SK-N-SH (cell line): ENCODE measurements at regions not wholly inside any gene's neighbourhood (a gene's known extent, or its start where the extent isn't known, plus 50 kb on each side); places are given as distances from the start of the nearest gene placed in this dataset.

Source experiments
- CTCF ChIA-PET: fragments of 300-600, 350-600 bp; formaldehyde crosslinking; extraction: SDS; loops from one replicate; lab custom pipeline; 2021; lab: Yijun Ruan, JAX
- POLR2A ChIA-PET: fragments of 350-600 bp; sonication (Branson Sonifier 250); formaldehyde crosslinking; extraction: SDS; loops from one replicate; lab custom pipeline; 2020; ENCODE audit warnings: antibody characterized with exemption, inconsistent platforms; lab: Yijun Ruan, JAX
- DNase-seq: peaks from one replicate; pipeline ENCODE4 v3.0.0; 2012
- H2AFZ ChIP-seq: fragments of 200-600 bp; sonication (generic); 2 replicates; pipeline ENCODE4 v1.8.1; 2016; ENCODE audit warnings: antibody characterized with exemption, mild to moderate bottlenecking, low read depth
- H3F3A ChIP-seq: fragments of 200-600 bp; sonication (generic); replicated peaks from 2 replicates; pipeline ENCODE3; 2016; ENCODE audit warnings: antibody characterized with exemption, mild to moderate bottlenecking; ENCODE audit not compliant: insufficient read depth
- H3K27ac ChIP-seq, 2 experiments: fragments of 200-500 bp in 1 of 2; fragments of 200-600 bp in 1 of 2; sonication (Bioruptor generic) in 1 of 2; sonication (generic), shearing (Covaris generic) in 1 of 2; 2 replicates each; pipeline versions ENCODE4 v1.5.1 to v1.6.1; 2014 to 2016; ENCODE audit warnings: low read depth in 2 of 2, inconsistent platforms in 1 of 2, low read length in 1 of 2, mild to moderate bottlenecking in 1 of 2, mixed read lengths in 1 of 2
- H3K27me3 ChIP-seq: fragments of 200-600 bp; sonication (generic), shearing (Covaris generic); 2 replicates; pipeline ENCODE4 v1.6.1; 2016; ENCODE audit warnings: mixed run types; ENCODE audit not compliant: insufficient read depth
- H3K36me3 ChIP-seq, 2 experiments: fragments of 200-500 bp in 1 of 2; fragments of 200-600 bp in 1 of 2; sonication (Bioruptor generic) in 1 of 2; sonication (generic) in 1 of 2; replicated peaks in 1 of 2; 2 replicates each; pipeline versions ENCODE3 to v1.5.1; 2014 to 2016; ENCODE audit warnings: low read length in 1 of 2, mild to moderate bottlenecking in 1 of 2; ENCODE audit not compliant: insufficient read depth in 2 of 2, control insufficient read depth in 1 of 2
- H3K4me1 ChIP-seq, 2 experiments: fragments of 200-500 bp in 1 of 2; fragments of 200-600 bp in 1 of 2; sonication (Bioruptor generic) in 1 of 2; sonication (generic), shearing (Covaris generic) in 1 of 2; 2 replicates each; pipeline versions ENCODE4 v1.5.1 to v1.6.1; 2014 to 2016; ENCODE audit warnings: low read depth in 1 of 2, low read length in 1 of 2, mixed run types in 1 of 2; ENCODE audit not compliant: insufficient read depth in 2 of 2, control insufficient read depth in 1 of 2
- H3K4me2 ChIP-seq: fragments of 200-600 bp; sonication (generic), shearing (Covaris generic); 2 replicates; pipeline ENCODE4 v1.6.1; 2017; ENCODE audit warnings: mixed run types
- H3K4me3 ChIP-seq, 2 experiments: fragments of 200-500 bp in 1 of 2; fragments of 200-600 bp in 1 of 2; sonication (Bioruptor generic) in 1 of 2; sonication (generic), shearing (Covaris generic) in 1 of 2; 2 replicates each; pipeline versions ENCODE4 v1.5.1 to v1.8.1; 2014 to 2016; ENCODE audit warnings: low read depth in 2 of 2, inconsistent platforms in 1 of 2, low read length in 1 of 2, mild to moderate bottlenecking in 1 of 2, mixed read lengths in 1 of 2, moderate library complexity in 1 of 2
- H3K79me2 ChIP-seq: fragments of 200-600 bp; sonication (generic); 2 replicates; pipeline ENCODE4 v1.8.1; 2017; ENCODE audit warnings: mild to moderate bottlenecking; ENCODE audit not compliant: insufficient read depth
- H3K9ac ChIP-seq: fragments of 200-600 bp; sonication (generic); 2 replicates; pipeline ENCODE4 v1.6.1; 2017; ENCODE audit warnings: mixed run types
- H3K9me2 ChIP-seq: fragments of 200-600 bp; sonication (generic); 2 replicates; pipeline ENCODE4 v1.6.1; 2017; ENCODE audit warnings: mixed run types
- H3K9me3 ChIP-seq: fragments of 200-600 bp; sonication (generic); 2 replicates; pipeline ENCODE4 v1.6.1; 2017; ENCODE audit warnings: mixed run types, mild to moderate bottlenecking, moderate library complexity
- H4K20me1 ChIP-seq: fragments of 200-600 bp; sonication (generic); 2 replicates; pipeline ENCODE4 v1.6.1; 2017; ENCODE audit warnings: mild to moderate bottlenecking, mixed run types; ENCODE audit not compliant: insufficient read depth
- FOXJ3 ChIP-seq: sonication (generic); formaldehyde crosslinking; IDR thresholded peaks from 2 replicates; pipeline ENCODE4 v1.5.1; 2020; ENCODE audit warnings: mild to moderate bottlenecking, missing genetic modification reagents
- FOXM1 ChIP-seq: IDR thresholded peaks from 2 replicates; pipeline ENCODE4 v1.4.0; 2012; ENCODE audit warnings: low read depth, mild to moderate bottlenecking
- GABPA ChIP-seq: IDR thresholded peaks from 2 replicates; pipeline ENCODE4 v1.4.0; 2012; ENCODE audit warnings: low read depth, mild to moderate bottlenecking
- JUND ChIP-seq: IDR thresholded peaks from 2 replicates; pipeline ENCODE4 v1.4.0; 2012
- NFIC ChIP-seq: IDR thresholded peaks from 2 replicates; pipeline ENCODE4 v1.4.0; 2012; ENCODE audit warnings: borderline replicate concordance
- NRF1 ChIP-seq: IDR thresholded peaks from 2 replicates; pipeline ENCODE4 v1.6.1; 2012; ENCODE audit warnings: low read depth, mild to moderate bottlenecking, low read length
- RAD21 ChIP-seq: IDR thresholded peaks from 2 replicates; pipeline ENCODE4 v1.6.1; 2012; ENCODE audit warnings: mild to moderate bottlenecking, low read length
- RFX5 ChIP-seq: IDR thresholded peaks from 2 replicates; pipeline ENCODE4 v1.6.1; 2012; ENCODE audit warnings: mild to moderate bottlenecking, improper control_type of control experiment, low read length
- RXRA ChIP-seq: IDR thresholded peaks from 2 replicates; pipeline ENCODE4 v1.4.0; 2012; ENCODE audit warnings: low read depth, mild to moderate bottlenecking, borderline replicate concordance
- SMC3 ChIP-seq: IDR thresholded peaks from 2 replicates; pipeline ENCODE4 v1.6.1; 2012; ENCODE audit warnings: low read depth, low read length, improper control_type of control experiment
- WGBS: methylation state at CpG from one replicate; pipeline ENCODE4 v1.1.6; 2017; ENCODE audit warnings: low lambda C conversion rate; 5-methylcytosine and 5-hydroxymethylcytosine counted together
- TF ChIP-seq, protein P1 (sequence below): IDR thresholded peaks from 2 replicates; pipeline ENCODE4 v1.6.1; 2012; ENCODE audit warnings: mild to moderate bottlenecking, low read depth, low read length, moderate library complexity
- TF ChIP-seq, protein P2 (sequence below): fragments of 150-350 bp; IDR thresholded peaks from 2 replicates; pipeline ENCODE4 v1.6.1; 2016; ENCODE audit warnings: mild to moderate bottlenecking, low read depth, low read length
- TF ChIP-seq, protein P3 (sequence below): IDR thresholded peaks from 2 replicates; pipeline ENCODE4; 2012

DNA sequence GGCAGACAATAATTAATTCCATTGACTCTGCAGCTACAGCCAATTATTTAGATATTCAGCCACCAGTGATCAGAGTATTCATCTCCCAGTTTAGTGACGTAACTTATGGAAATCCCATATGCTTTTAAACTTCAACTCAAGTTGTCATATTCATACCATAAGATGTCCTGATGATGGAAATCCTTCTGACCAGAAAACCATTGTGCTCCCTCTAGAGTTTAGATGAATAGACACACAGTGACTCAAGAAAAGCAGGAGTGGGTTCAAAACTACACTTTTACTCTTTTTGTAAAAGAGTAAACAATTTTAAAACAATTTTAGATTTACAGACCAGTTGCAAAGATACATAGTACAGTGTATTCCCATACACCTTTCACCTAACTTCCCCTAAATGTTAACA, 463.7 kb downstream of the KCNT2 start:
- no peaks in the 10 kb centered on the region for H3K36me3 ChIP-seq
- H3K9me3 ChIP-seq, result no peaks in the 10 kb centered on the region
- H2AFZ ChIP-seq, result no peak overlapping the region
- no peaks in the 10 kb centered on the region for H3F3A ChIP-seq
- H3K9ac ChIP-seq, result no peak overlapping the region
- no peaks in the 10 kb centered on the region; a peak in 2 of 4 replicates for H3K4me1 ChIP-seq
- POLR2A ChIA-PET, result no interaction called here
- no peaks in the 10 kb centered on the region for H3K27me3 ChIP-seq
- 0 out of 2 replicates have a peak, but pooled peaks have one; percentile 3 for TF ChIP-seq RAD21
- TF ChIP-seq FOXJ3 (CRISPR knock-in tag), result no peak
- TF ChIP-seq, all 33 proteins: peak for 1
- no peak overlapping the region for H3K4me2 ChIP-seq
- CTCF ChIA-PET, result interaction anchor here (1.4 kb wide), 1 partner anchor 205 kb away, joined by 4 read pairs; no protein-coding TSS in a partner anchor
- no peak for DNase-seq
- no peak overlapping the region for H3K4me3 ChIP-seq
- no peaks in the 10 kb centered on the region for H3K79me2 ChIP-seq
- H3K27ac ChIP-seq, result no peak overlapping the region
- no peaks in the 10 kb centered on the region for H4K20me1 ChIP-seq
- WGBS, result 100% methylated on average over 1 of the region's 1 CpG
- H3K9me2 ChIP-seq, result no peaks in the 10 kb centered on the region

DNA sequence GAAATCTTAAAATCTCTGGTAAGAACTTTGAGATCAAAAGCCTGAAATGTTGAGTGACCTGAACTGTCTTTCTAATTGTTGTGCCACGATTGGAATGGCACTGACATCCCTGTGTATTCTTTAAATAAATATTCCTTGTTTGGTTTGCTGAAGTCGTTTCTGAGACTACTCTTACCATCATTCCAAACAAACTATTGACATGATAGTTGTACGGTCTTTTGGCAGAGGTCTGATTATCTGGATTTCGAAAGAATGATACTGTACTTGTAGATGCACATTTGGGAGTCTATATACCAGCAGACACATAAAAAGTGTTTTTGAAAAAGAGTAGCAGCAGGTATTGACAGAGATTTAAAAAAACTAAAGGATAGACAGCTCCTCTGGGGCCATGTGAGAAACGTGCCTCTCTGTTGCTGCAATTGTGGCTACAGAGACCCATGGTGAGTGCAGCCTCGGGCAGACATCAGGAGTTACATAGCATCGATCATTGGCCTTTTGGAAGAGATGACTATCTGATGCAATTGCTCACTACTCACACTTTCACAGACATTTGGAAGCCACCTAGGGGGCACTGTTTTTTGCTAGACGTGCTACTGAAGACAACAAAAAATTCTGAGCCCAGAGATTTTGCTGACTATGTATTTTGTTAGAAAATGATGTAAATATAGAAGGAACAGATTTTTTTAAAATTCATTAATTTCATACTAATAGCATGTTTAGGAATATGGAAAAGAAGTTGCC, 464.5 kb downstream of the KCNT2 start:
- Histone ChIP-seq H3K79me2 (no peaks in the 10 kb centered on the region), H3K9ac (no peak overlapping the region), H3F3A (no peaks in the 10 kb centered on the region), H3K9me3 (no peaks in the 10 kb centered on the region), H3K9me2 (no peaks in the 10 kb centered on the region), H3K36me3 (no peaks in the 10 kb centered on the region), H2AFZ (no peak overlapping the region), H3K4me3 (no peak overlapping the region), H3K27ac (no peak overlapping the region), H3K4me2 (no peak overlapping the region), H4K20me1 (no peaks in the 10 kb centered on the region), H3K4me1 (no peaks in the 10 kb centered on the region; a peak in 2 of 4 replicates), H3K27me3 (no peaks in the 10 kb centered on the region)
- 67% methylated on average over 8 of the region's 8 CpGs for WGBS
- POLR2A ChIA-PET, result no interaction called here
- CTCF ChIA-PET, result no interaction called here
- no peak for DNase-seq
- TF ChIP-seq FOXJ3 (CRISPR knock-in tag) (no peak), SMC3 (no peak), FOXM1 (no peak), NRF1 (no peak), RXRA (no peak), RFX5 (no peak), NFIC (no peak), GABPA (no peak), JUND (no peak)
- TF ChIP-seq, protein P1, sequence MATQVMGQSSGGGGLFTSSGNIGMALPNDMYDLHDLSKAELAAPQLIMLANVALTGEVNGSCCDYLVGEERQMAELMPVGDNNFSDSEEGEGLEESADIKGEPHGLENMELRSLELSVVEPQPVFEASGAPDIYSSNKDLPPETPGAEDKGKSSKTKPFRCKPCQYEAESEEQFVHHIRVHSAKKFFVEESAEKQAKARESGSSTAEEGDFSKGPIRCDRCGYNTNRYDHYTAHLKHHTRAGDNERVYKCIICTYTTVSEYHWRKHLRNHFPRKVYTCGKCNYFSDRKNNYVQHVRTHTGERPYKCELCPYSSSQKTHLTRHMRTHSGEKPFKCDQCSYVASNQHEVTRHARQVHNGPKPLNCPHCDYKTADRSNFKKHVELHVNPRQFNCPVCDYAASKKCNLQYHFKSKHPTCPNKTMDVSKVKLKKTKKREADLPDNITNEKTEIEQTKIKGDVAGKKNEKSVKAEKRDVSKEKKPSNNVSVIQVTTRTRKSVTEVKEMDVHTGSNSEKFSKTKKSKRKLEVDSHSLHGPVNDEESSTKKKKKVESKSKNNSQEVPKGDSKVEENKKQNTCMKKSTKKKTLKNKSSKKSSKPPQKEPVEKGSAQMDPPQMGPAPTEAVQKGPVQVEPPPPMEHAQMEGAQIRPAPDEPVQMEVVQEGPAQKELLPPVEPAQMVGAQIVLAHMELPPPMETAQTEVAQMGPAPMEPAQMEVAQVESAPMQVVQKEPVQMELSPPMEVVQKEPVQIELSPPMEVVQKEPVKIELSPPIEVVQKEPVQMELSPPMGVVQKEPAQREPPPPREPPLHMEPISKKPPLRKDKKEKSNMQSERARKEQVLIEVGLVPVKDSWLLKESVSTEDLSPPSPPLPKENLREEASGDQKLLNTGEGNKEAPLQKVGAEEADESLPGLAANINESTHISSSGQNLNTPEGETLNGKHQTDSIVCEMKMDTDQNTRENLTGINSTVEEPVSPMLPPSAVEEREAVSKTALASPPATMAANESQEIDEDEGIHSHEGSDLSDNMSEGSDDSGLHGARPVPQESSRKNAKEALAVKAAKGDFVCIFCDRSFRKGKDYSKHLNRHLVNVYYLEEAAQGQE, result no peak
- TF ChIP-seq, protein P2, sequence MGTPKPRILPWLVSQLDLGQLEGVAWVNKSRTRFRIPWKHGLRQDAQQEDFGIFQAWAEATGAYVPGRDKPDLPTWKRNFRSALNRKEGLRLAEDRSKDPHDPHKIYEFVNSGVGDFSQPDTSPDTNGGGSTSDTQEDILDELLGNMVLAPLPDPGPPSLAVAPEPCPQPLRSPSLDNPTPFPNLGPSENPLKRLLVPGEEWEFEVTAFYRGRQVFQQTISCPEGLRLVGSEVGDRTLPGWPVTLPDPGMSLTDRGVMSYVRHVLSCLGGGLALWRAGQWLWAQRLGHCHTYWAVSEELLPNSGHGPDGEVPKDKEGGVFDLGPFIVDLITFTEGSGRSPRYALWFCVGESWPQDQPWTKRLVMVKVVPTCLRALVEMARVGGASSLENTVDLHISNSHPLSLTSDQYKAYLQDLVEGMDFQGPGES, result no peak
- TF ChIP-seq, protein P3, sequence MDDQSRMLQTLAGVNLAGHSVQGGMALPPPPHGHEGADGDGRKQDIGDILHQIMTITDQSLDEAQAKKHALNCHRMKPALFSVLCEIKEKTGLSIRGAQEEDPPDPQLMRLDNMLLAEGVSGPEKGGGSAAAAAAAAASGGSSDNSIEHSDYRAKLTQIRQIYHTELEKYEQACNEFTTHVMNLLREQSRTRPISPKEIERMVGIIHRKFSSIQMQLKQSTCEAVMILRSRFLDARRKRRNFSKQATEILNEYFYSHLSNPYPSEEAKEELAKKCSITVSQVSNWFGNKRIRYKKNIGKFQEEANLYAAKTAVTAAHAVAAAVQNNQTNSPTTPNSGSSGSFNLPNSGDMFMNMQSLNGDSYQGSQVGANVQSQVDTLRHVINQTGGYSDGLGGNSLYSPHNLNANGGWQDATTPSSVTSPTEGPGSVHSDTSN, result no peak
